Neural cell (in vitro differentiated cells): ENCODE measurements at regions not wholly inside any gene's neighbourhood (a gene's known extent, or its start where the extent isn't known, plus 50 kb on each side); places are given as distances from the start of the nearest gene placed in this dataset.

Experiments used
- H2AFZ ChIP-seq: fragments of 200-600, 300-800 bp; sonication (generic), shearing (Covaris generic); 2 replicates; pipeline ENCODE4 v1.6.0; 2014; ENCODE audit warnings: low read depth, mild to moderate bottlenecking, antibody characterized with exemption, low read length, moderate library complexity
- H3F3A ChIP-seq: fragments of 200-600 bp; shearing (Covaris generic); 2 replicates; pipeline ENCODE4 v1.6.1; 2016; ENCODE audit warnings: mild to moderate bottlenecking, moderate library complexity, mixed read lengths, antibody characterized with exemption, low read length; ENCODE audit not compliant: insufficient read depth, poor library complexity, severe bottlenecking
- H3K27ac ChIP-seq: fragments of 200-600, 300-800 bp; sonication (generic), shearing (Covaris generic); 2 replicates; pipeline ENCODE4 v1.5.1; 2014; ENCODE audit warnings: mild to moderate bottlenecking, low read length, moderate library complexity
- H3K27me3 ChIP-seq: fragments of 300-800, 200-600 bp; sonication (generic), shearing (Covaris generic); 2 replicates; pipeline ENCODE4 v1.6.0; 2014; ENCODE audit warnings: mild to moderate bottlenecking, low read depth, low read length, moderate library complexity; ENCODE audit not compliant: insufficient read depth
- H3K36me3 ChIP-seq: fragments of 300-800, 200-600 bp; sonication (generic), shearing (Covaris generic); 2 replicates; pipeline ENCODE4 v1.5.1; 2014; ENCODE audit warnings: mild to moderate bottlenecking, antibody characterized with exemption, low read length, moderate library complexity; ENCODE audit not compliant: insufficient read depth
- H3K4me2 ChIP-seq: fragments of 300-800, 200-600 bp; sonication (generic), shearing (Covaris generic); 2 replicates; pipeline ENCODE4 v1.6.0; 2014; ENCODE audit warnings: mild to moderate bottlenecking, low read length
- H3K4me3 ChIP-seq: fragments of 300-800, 200-600 bp; sonication (generic), shearing (Covaris generic); 2 replicates; pipeline ENCODE4 v1.5.1; 2014; ENCODE audit warnings: mild to moderate bottlenecking, low read length, moderate library complexity
- H3K79me2 ChIP-seq: fragments of 200-600 bp; shearing (Covaris generic); replicated peaks from 2 replicates; pipeline ENCODE4 v1.6.0; 2014; ENCODE audit warnings: mild to moderate bottlenecking, low read length, moderate library complexity; ENCODE audit not compliant: insufficient read depth
- H3K9ac ChIP-seq: fragments of 300-800, 200-600 bp; sonication (generic), shearing (Covaris generic); 2 replicates; pipeline ENCODE4 v1.6.1; 2016; ENCODE audit warnings: mild to moderate bottlenecking, low read length, mixed read lengths
- H3K9me2 ChIP-seq: fragments of 200-600 bp; shearing (Covaris generic); 2 replicates; pipeline ENCODE4 v1.6.1; 2016; ENCODE audit warnings: mild to moderate bottlenecking, low read length, mixed read lengths; ENCODE audit not compliant: insufficient read depth
- H3K9me3 ChIP-seq: fragments of 200-600, 300-800 bp; sonication (generic), shearing (Covaris generic); 2 replicates; pipeline ENCODE4 v1.6.1; 2016; ENCODE audit warnings: mild to moderate bottlenecking, mixed run types, low read length, moderate library complexity, mixed read lengths
- H4K20me1 ChIP-seq: fragments of 200-600 bp; shearing (Covaris generic); 2 replicates; pipeline ENCODE4 v1.6.1; 2016; ENCODE audit warnings: mild to moderate bottlenecking, mixed run types; ENCODE audit not compliant: insufficient read depth
- CTCF ChIP-seq: fragments of 450-650 bp; IDR thresholded peaks from 2 replicates; pipeline ENCODE4 v1.5.1; 2014; ENCODE audit warnings: antibody characterized with exemption, mild to moderate bottlenecking, moderate library complexity; ENCODE audit not compliant: poor library complexity, severe bottlenecking
- EP300 ChIP-seq: fragments of 450-650 bp; conservative IDR thresholded peaks from 2 replicates; pipeline ENCODE4 v1.6.1; 2014; ENCODE audit warnings: antibody characterized with exemption, mild to moderate bottlenecking, moderate library complexity; ENCODE audit not compliant: poor library complexity, severe bottlenecking
- EZH2 ChIP-seq: fragments of 200-600, 300-800 bp; shearing (Covaris generic), sonication (generic); IDR thresholded peaks from 2 replicates; pipeline ENCODE4 v1.6.1; 2014; ENCODE audit warnings: antibody characterized with exemption, low read length, borderline replicate concordance, mild to moderate bottlenecking; ENCODE audit not compliant: insufficient read depth, poor library complexity, severe bottlenecking
- MXI1 ChIP-seq: fragments of 450-650 bp; conservative IDR thresholded peaks from 2 replicates; pipeline ENCODE4 v1.6.1; 2014; ENCODE audit warnings: antibody characterized with exemption, mild to moderate bottlenecking; ENCODE audit not compliant: poor library complexity, severe bottlenecking
- POLR2AphosphoS5 ChIP-seq: IDR thresholded peaks from 2 replicates; pipeline ENCODE4 v1.6.1; 2012
- RAD21 ChIP-seq: fragments of 450-650 bp; conservative IDR thresholded peaks from 2 replicates; pipeline ENCODE4 v1.6.1; 2014; ENCODE audit warnings: antibody characterized with exemption, mild to moderate bottlenecking, moderate library complexity
- REST ChIP-seq: IDR thresholded peaks from 2 replicates; pipeline ENCODE4 v1.6.1; 2012; ENCODE audit warnings: borderline replicate concordance
- SMC3 ChIP-seq: fragments of 450-650 bp; conservative IDR thresholded peaks from 2 replicates; pipeline ENCODE4 v1.6.1; 2014; ENCODE audit warnings: antibody characterized with exemption, mild to moderate bottlenecking, moderate library complexity; ENCODE audit not compliant: poor library complexity
- TAF1 ChIP-seq: IDR thresholded peaks from 2 replicates; pipeline ENCODE4 v1.6.1; 2012; ENCODE audit warnings: low read depth

- H3K27me3 ChIP-seq = no peaks in the 10 kb centered on the region
- H2AFZ ChIP-seq = no peak overlapping the region
- no peaks in the 10 kb centered on the region for H4K20me1 ChIP-seq
- no peak overlapping the region for H3K4me3 ChIP-seq
- no peak overlapping the region for H3K4me2 ChIP-seq
- H3K9me2 ChIP-seq = no peaks in the 10 kb centered on the region
- H3K79me2 ChIP-seq = no peaks in the 10 kb centered on the region
- no peak overlapping the region for H3K9ac ChIP-seq
- no peaks in the 10 kb centered on the region for H3F3A ChIP-seq
- H3K9me3 ChIP-seq = no peaks in the 10 kb centered on the region
- H3K27ac ChIP-seq = no peak overlapping the region
- H3K36me3 ChIP-seq = no peaks in the 10 kb centered on the region
- no peak for TF ChIP-seq TAF1
- TF ChIP-seq POLR2AphosphoS5 = no peak
- no peak for TF ChIP-seq SMC3
- no peak for TF ChIP-seq MXI1
- TF ChIP-seq CTCF = no peak
- no peak for TF ChIP-seq REST
- TF ChIP-seq EP300 = no peak
- no peak for TF ChIP-seq EZH2
- no peak for TF ChIP-seq RAD21
Measured at GRCh38 chr22:48049116-48049515, 1286.7 kb downstream of the TBC1D22A start.

- Histone ChIP-seq H3F3A (no peaks in the 10 kb centered on the region), H3K9ac (no peak overlapping the region), H3K36me3 (no peaks in the 10 kb centered on the region), H3K9me2 (no peaks in the 10 kb centered on the region), H4K20me1 (no peaks in the 10 kb centered on the region), H3K4me2 (no peak overlapping the region), H3K9me3 (no peaks in the 10 kb centered on the region), H2AFZ (no peak overlapping the region), H3K27me3 (no peaks in the 10 kb centered on the region), H3K4me3 (no peak overlapping the region), H3K79me2 (no peaks in the 10 kb centered on the region), H3K27ac (no peak overlapping the region)
- TF ChIP-seq TAF1 (no peak), POLR2AphosphoS5 (no peak), EZH2 (no peak), SMC3 (no peak)
Measured at GRCh38 chr22:48047722-48048500, 1285.5 kb downstream of the TBC1D22A start.
